Stimulated activated CD4-positive, alpha-beta T cell treated with anti-CD3 and anti-CD28 coated beads, Interleukin-1b, Interleukin-23, amount 100 ng/mL, for 4 hours (primary cell): ENCODE measurements at regions not wholly inside any gene's neighbourhood (a gene's known extent, or its start where the extent isn't known, plus 50 kb on each side); places are given as distances from the start of the nearest gene placed in this dataset.
"Not testable (repeated sequence)": the region's sequence is repeated elsewhere in the genome, so short reads cannot be mapped to it uniquely, and the experiment has no call there.

Source experiments
- DNase-seq, 2 donors: peaks; one replicate each; pipeline ENCODE4 v3.0.0-alpha.2; 2020; ENCODE audit warnings: low read depth in 2 of 2

DNA sequence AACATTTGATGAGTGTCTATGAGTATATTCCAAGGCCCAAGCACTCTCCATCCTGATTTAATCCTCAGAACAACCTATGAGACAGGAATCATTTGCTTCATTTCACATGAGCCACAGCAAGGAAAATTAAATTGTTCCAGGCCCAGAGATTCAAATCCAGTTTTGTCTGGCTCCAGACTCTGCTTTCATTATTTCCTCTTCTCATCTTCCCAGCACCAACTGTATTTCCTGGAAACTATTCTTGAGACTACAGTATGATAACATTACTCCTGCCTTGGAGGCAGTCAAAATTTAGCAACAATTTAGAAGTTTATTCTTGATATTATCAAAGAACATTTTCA, 194.5 kb downstream of the ZNF608 start:
- DNase-seq, result no peak

DNA sequence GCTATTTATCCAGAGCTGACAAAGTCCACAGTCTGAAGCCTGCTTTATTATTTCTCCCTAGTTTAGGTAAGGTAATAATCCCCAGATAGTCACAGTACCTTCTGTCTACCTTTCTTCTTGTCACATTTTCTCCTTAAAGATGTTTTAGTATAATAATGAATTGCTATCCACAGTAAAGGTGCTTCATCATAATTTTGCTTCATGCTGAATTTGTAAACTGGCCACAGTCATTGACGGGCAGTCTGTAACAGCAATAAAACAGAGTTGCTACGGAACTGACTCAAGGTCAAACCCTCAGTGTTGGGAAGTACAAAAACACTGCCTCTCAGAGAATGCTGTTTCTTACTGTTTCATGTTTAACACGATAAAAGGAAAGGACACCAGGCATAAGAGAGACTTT, 195.7 kb downstream of the ZNF608 start:
- DNase-seq, result no peak

DNA sequence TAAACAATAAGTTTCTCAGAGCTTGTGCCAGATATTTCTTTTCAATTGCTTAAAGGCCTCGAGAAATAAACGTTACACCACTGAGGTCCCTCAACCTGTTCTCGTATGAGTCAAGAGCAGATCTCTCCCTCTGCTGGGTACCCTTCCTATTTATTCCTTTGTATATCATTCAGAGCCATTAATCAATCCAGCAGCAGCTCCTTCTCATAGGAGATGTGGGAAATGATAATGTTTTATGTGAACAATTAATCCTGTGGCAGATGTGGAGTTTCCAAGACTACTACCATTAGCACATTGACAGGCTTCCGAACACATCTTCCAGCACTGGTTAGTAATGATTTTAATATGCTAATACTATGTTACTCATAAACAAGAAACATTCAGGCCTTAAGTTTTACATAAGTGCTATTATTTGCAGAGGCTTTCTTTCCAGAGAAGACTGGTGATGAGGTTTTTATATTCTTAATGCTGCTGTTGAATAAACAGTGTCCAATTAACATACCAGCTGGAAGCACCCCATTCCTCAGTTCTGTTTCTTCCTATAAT, 196.5 kb downstream of the ZNF608 start:
- DNase-seq, result no peak

DNA sequence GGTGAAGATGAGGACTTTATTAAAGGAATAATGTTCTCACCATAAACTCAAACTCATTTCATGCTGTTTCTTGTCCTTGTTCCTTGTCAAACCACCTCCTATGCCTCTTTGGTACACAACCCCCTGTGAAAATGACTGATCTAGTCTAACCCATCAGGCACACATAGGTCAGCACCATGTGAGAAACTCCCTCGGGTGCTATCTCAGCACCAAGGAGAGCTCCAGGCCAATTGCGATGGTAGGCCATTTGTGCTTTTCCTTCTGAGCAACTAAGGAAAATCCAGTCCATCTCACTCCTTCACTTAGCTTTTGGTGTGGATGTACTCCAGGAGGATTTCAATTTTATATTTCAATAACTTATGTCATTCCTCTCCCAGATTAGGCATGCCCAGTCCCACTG, 199.8 kb downstream of the ZNF608 start:
- no peak for DNase-seq

DNA sequence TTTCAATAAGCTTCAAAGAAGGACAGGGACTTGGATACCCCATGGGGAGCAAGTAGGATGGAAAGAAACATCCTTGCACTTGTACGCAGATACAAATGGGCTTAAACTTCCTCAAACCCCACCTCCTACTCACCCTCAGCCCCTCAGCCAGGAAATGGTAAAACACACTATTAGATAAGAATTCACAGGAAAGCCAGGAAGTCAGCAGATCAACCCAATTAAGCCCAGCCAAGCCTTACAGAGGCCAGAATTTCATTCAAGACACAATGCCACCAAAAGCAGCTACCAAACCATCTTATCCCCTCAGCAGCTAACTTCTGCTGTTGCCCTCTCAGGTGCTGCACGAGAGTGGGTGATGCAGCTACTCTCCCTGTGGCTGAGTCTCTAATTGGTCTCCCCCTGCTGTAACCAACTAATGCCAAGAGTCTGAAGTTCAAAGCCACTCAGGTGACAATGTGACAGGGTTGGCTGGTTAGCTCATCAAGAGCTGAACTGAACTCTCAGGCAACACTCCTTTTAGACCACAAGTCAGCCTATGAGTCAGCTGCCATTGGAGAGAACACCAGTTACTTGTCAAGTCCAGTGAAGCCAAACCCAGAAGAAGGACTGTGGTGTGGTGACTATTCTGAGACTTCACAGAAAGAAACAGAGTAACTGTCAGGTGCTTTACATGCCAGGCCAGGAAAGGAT, 201.9 kb downstream of the ZNF608 start:
- no peak for DNase-seq

DNA sequence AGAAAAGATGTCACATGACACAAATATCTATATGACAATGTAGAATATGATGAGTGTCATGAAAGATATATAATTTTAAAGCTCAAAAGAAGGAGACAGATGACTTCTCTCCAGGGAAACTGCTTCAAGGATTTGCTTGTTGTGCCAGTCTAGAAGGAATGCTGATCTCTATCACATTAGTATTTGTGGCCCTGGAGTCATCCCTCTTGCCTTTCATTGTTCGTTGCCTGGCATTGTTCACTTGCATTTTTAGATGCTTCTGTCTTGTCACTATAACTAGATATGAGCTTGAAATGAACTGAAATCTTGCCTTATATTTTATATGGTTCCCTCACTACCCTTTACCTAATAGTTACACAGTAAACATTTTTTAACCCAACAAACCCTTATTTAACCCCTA, 207.5 kb downstream of the ZNF608 start:
- DNase-seq, result no peak

DNA sequence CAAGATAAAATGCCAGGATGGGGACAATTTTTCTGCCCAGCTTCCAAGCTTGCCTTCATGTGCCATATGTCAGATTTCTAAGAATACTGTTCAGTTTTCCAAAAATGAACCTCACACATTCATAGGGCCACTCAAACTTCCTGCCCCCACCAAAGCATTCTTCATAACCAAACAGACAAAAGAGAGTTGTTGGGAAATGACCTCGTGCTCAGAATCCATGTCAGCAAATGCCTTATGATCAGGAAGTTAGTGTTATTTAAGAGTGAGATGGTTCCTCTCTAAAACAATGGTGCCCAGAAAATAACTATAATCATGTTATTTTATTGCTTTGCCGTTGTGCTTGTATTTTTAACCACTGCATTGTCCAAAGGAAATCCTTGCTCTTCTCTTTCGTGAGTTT, 208.2 kb downstream of the ZNF608 start:
- no peak for DNase-seq

DNA sequence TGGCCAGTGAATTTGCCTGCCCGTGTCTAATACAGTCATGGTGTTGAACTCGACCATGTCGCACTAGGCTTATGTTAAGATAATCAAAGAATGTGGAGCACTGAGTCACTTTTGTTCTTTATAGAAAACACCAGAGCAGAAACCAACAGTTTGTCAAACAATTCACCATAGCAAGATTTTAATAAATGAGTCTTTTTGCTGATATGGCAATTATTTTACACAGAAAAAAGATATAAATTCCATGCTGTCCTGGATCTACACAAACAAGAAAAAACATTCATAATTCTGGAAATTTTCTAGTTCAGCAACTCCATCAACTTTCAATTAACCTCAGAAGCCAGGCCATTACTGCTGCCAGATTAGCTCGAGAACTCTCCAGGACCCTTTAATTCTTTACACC, 208.9 kb downstream of the ZNF608 start:
- no peak for DNase-seq

DNA sequence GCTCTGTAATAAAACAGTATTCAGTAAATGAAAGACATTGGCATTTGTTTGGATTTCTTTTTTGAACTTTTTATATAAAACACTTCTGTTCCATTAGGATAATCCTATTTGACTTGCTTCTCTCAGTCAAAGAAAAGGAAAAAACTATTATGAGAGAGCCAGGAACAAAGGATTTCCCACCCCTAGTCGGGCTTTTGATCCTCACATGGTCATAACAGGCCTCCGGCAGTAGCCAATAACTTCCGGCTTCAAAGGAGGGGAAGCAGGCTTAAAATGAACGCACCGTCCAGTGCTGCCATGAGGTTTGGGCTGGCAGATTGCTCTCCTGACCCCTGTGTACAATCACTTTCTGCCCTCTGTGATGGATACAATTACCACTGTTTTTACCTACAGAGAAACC, 209.3 kb downstream of the ZNF608 start:
- no peak for DNase-seq

DNA sequence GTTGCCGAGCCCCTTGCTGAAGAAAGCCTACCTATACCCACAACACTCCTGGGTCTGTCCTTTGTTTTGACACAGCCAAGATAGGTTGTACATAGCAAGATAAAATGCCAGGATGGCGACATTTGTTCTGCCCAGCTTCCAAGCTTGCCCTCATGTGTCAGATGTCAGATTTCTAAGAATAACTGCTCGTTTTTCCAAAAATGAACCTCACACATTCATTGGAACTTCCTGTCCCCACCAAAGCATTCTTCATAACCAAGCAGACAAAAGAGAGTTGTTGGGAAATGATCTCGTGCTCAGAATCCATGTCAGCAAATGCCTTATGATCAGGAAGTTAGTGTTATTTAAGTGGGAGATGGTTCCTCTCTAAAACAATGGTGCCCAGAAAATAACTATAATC, 210.1 kb downstream of the ZNF608 start:
- DNase-seq, result no peak

DNA sequence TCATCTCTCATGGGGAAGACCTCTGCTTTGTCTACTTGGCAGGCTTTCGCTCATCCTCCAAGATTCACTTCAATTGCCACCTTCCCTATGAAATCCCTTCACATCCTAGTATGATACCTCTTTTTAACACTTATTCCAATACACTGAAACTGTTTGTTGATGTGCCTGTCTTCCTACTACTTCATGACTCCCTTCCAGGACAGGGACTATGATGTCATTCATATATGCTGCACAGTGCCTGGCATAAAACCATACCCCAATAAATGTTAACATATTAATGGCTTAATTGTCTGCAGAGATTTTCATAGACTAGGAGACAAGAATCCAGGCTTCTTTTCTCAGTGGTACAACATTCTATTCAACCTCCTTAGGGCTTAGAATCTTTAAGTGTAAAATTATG, 215.5 kb downstream of the ZNF608 start:
- no peak for DNase-seq

DNA sequence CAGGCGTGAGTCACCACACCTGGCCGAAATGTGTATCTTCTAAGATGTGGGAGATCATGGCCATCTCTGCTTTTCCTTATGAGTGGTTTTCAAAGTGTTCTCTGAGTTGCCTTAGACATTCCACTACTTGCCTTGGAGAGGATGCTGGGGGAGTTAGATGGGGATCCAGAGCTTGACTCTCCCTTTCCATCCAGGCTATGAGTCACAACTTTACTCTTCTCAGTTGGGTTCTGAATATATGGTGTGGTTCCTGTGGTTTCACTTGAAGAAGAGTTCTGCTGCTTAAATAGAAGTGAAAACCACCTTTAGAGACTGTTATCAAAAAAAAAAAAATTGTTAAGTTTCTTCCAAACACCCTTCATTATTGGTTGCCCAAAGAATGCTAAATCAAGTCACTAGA, 217.6 kb downstream of the ZNF608 start:
- no peak for DNase-seq

DNA sequence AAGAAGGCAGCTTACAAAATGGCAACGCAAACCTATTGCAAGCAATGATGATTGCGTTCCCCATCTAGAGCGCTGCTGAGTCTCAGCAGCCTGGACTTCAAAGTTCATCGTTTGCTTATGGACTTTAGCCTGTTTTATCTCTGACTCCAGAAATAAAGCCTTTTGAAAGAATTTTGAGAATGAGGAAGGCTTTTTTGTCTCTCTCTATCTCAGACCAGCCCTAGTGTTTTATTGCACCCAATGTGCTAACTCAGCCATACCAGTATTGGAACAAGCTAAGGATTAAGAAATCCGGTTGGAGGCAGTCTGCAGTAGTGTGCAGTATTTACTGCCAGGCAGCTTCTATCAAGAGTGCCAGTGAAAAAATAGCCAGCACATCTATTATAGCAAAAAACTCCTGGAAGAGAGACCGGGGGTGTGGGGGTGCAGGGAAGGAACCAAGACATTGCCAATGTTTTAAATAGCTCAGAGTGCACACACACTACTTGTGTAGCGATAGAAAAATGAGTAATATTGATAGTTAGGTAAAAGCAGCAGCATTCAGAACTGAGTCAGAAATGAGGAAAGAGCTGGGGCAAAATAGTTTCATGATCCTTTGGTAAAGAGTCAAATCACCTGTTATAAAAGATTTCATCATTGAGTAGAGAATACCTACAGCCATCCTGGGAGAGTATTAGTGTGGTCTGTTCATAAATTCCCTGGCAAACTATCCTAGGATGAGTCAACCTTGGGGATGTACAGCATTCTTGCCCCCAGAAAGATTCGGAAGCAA, 219.0 kb downstream of the ZNF608 start:
- DNase-seq, result no peak

DNA sequence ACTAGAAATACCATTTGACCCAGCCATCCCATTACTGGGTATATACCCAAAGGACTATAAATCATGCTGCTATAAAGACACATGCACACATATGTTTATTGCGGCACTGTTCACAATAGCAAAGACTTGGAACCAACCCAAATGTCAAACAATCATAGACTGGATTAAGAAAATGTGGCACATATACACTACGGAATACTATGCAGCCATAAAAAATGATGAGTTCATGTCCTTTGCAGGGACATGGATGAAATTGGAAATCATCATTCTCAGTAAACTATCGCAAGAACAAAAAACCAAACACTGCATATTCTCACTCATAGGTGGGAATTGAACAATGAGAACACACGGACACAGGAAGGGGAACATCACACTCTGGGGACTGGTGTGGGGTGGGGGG, 220.4 kb downstream of the ZNF608 start:
- DNase-seq, result not testable (repeated sequence)

DNA sequence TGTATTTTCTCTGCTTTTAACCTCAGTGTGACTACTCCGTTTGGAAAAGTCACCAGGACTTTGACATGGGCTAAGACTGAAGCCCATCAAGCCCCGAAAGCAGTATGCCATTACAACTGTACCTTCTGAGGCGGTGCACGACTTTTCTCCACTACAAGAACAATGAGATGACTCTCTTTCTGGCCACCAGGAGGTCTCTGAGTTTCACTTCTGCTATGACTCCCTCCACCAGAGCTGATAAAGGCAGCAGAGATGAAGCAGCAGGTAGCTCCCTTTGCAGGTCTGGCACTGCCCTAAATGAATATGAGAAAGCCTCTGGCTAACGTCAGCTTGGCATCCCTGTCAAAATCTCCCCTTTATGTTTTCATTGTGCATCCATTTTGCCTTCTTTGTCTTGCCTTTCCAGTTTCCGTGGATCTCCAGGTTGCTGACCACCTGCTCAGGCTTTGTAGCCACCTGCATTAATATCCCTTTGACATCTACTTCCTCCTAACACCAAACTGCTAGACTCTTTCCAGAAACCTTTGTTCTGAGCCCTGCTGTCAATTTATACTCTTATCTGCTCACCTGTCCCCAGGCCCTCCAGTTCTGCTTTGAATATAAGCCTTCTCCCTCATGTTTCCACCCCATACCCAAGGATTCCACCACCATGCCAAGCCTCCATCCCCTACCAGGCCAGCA, 221.7 kb downstream of the ZNF608 start:
- no peak for DNase-seq

DNA sequence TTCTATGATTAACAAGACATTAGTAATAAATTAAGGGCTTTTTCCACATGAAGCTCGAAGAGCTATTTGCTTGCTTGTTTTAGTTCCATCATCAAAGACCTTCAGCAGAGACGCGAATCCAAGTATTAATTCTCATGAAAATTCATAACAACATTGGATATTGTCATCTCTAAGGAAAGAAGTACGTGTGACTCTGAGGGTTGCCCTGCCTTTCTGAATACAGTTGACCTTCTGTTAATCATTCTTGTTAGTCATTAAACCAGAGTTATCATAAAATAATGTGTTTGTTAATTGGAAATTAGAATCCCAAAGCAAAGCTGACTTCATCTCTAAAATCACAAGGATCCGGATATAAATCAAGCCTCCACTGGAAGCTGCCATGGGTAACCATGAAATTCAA, 222.5 kb downstream of the ZNF608 start:
- DNase-seq, result no peak

DNA sequence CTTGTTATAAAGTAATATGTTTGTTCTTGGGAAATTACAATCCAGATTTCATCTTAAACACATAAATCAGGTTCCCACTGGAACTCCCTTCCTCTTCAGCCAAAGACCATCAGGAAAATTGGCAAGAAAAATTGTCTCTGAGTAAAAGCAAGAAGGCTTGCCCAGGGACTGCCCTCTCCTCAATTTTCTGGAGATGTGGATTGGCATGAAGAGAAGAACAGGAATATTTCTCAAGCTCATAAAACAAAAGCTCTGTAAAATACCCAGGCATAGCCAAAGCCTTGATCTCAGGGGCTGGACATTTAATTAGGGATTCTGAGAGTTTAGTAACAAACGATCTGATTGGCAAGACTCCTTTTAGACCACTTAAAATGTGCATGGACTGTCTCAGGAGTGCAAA, 223.4 kb downstream of the ZNF608 start:
- DNase-seq, result no peak

DNA sequence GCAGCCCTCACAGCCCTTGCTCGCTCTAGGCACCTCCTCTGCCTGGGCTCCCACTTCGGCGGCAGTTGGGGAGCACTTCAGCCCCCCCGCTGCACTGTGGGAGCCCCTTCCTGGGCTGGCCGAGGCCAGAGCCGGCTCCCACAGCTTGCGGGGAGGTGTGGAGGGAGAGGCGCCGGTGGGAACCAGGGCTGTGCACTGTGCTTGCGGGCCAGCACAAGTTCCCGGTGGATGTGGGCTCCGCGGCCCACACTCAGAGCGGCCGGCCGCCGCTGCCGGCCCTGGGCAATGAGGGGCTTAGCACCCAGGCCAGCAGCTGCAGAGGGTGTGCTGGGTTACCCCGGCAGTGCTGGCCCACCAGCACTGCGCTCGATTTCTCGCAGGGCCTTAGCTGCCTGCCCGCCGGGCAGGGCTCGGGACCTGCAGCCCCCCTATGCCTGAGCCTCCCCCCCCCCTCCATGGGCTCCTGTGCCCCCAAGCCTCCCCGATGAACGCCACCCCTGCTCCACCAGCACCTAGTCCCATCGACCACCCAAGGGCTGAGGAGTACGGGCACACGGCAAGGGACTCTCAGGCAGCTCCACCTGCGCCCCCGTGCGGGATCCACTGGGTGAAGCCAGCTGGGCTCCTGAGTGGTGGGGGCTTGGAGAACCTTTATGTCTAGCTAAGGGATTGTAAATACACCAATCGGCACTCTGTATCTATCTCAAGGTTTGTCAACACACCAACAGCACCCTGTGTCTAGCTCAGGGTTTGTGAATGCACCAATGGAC, 224.8 kb downstream of the ZNF608 start:
- no peak for DNase-seq

DNA sequence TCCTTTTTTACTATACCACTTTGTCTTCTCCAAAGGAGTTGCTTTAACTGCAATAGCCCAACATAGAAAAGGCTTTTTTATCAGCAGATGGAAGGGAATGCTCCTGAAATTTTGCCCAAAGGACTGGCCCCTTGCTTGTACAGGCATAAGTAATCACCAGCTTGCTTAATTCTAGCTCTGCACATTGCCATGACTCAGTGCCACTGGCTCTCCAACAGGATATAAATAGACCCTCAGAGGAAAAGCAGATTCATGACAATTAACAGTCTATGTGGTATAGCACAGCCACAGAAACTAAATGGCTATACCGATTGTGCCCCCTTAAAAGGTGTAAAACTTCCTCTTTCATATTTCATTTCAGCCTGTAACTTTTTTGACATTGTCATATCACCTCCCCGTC, 227.0 kb downstream of the ZNF608 start:
- DNase-seq, result no peak

DNA sequence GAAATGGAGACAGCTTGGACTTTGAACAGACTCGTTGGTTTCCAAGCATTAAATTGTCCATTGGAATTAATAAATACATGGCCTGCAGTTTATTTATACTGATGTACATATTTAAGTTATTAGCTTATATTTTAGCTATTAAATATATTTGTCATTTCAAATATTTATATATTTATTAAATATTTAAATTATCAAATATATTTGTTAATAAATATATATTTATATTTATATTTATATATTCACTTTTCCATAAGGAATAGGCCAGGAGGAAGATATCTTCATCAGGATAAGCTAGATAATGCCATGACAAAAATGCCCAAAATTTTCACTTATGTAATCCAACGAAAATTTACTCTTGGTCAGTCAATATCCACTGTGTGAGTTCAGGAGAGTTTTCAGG, 229.9 kb downstream of the ZNF608 start:
- DNase-seq, result no peak

DNA sequence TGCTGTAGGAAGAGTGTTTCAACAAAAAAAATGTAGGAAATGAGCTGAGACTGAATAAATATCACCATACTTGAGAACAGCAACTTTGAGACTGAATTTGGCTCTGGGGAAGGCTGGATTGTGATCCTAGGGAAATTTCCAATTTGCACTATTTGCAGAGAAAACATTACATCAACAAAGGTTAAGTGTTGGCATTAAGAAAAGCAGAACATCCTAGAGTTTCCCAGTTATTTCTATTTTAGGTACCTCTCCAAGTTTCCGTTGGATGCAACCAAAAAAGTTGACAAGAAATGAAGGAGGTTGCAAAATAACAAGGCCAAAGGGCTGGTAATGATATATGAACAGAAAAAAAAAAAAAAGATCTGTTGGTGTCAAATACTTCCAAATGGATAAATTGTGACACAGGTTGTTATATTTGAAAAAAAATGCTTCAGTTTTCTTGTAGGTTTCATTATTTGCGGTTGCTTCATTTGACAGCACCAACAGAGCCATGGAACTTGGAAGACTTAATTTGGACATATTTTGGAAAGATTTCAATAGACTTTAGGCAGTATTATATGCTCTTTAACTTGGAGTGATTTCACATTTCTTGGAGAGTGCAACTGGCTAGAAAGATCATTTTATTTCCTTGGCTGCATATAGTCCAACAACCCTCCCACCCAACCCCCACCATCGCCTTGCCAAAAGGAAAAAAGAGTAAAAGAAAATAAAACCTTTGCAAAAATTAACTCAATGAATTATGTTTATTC, 230.8 kb downstream of the ZNF608 start:
- DNase-seq, result no peak
